SKM-1 treated with dmso at 0.1 percent for 144 hours (cell line): ENCODE measurements at regions not wholly inside any gene's neighbourhood (a gene's known extent, or its start where the extent isn't known, plus 50 kb on each side); places are given as distances from the start of the nearest gene placed in this dataset.
"Not testable (repeated sequence)": the region's sequence is repeated elsewhere in the genome, so short reads cannot be mapped to it uniquely, and the experiment has no call there.

Experiments
- DNase-seq: peaks from one replicate; lab custom pipeline; 2025; ENCODE audit not compliant: unreplicated experiment; lab: John Stamatoyannopoulos, UW

- no peak for DNase-seq
These were observed 56.7 kb upstream of the LRFN5 start for GRCh38 chr14:41549821-41550607.

GRCh38 chr14:41549282-41549681, 57.4 kb upstream of the LRFN5 start:
- DNase-seq, result no peak

GRCh38 chr14:41548666-41549065, 58.0 kb upstream of the LRFN5 start:
- DNase-seq, result no peak

GRCh38 chr14:41541333-41541732, 65.3 kb upstream of the LRFN5 start:
- no peak for DNase-seq

- DNase-seq, result no peak
These were observed 74.4 kb upstream of the LRFN5 start for GRCh38 chr14:41532255-41532654.

- DNase-seq, result no peak
These were observed 84.8 kb upstream of the LRFN5 start for GRCh38 chr14:41521891-41522290.

GRCh38 chr14:41518030-41518429, 88.6 kb upstream of the LRFN5 start:
- not testable (repeated sequence) for DNase-seq

- DNase-seq, result no peak
These were observed 100.1 kb upstream of the LRFN5 start for GRCh38 chr14:41506552-41506951.

- DNase-seq, result no peak
These were observed 101.2 kb upstream of the LRFN5 start for GRCh38 chr14:41505491-41505890.

- no peak for DNase-seq
These were observed 107.7 kb upstream of the LRFN5 start for GRCh38 chr14:41498959-41499358.

GRCh38 chr14:41490323-41490722, 116.4 kb upstream of the LRFN5 start:
- no peak for DNase-seq

- no peak for DNase-seq
These were observed 117.2 kb upstream of the LRFN5 start for GRCh38 chr14:41489315-41489972.

GRCh38 chr14:41488401-41488800, 118.3 kb upstream of the LRFN5 start:
- DNase-seq, result no peak

GRCh38 chr14:41482861-41483260, 123.8 kb upstream of the LRFN5 start:
- DNase-seq, result no peak

GRCh38 chr14:41476526-41476925, 130.2 kb upstream of the LRFN5 start:
- DNase-seq, result no peak

GRCh38 chr14:41461380-41461779, 145.3 kb upstream of the LRFN5 start:
- DNase-seq, result no peak

- no peak for DNase-seq
These were observed 149.3 kb upstream of the LRFN5 start for GRCh38 chr14:41457393-41457792.

GRCh38 chr14:41449066-41449465, 157.6 kb upstream of the LRFN5 start:
- DNase-seq, result no peak

- DNase-seq, result no peak
These were observed 160.7 kb upstream of the LRFN5 start for GRCh38 chr14:41446008-41446407.

GRCh38 chr14:41423503-41423902, 183.2 kb upstream of the LRFN5 start:
- no peak for DNase-seq

- not testable (repeated sequence) for DNase-seq
These were observed 185.4 kb upstream of the LRFN5 start for GRCh38 chr14:41421308-41421707.

GRCh38 chr14:41419709-41420108, 187.0 kb upstream of the LRFN5 start:
- DNase-seq, result no peak

GRCh38 chr14:41418851-41419250, 187.8 kb upstream of the LRFN5 start:
- DNase-seq, result no peak
